ENCODE measurements at regions not wholly inside any gene's neighbourhood (a gene's known extent, or its start where the extent isn't known, plus 50 kb on each side); places are given as distances from the start of the nearest gene placed in this dataset.
"Not testable (repeated sequence)": the region's sequence is repeated elsewhere in the genome, so short reads cannot be mapped to it uniquely, and the experiment has no call there.

DNA sequence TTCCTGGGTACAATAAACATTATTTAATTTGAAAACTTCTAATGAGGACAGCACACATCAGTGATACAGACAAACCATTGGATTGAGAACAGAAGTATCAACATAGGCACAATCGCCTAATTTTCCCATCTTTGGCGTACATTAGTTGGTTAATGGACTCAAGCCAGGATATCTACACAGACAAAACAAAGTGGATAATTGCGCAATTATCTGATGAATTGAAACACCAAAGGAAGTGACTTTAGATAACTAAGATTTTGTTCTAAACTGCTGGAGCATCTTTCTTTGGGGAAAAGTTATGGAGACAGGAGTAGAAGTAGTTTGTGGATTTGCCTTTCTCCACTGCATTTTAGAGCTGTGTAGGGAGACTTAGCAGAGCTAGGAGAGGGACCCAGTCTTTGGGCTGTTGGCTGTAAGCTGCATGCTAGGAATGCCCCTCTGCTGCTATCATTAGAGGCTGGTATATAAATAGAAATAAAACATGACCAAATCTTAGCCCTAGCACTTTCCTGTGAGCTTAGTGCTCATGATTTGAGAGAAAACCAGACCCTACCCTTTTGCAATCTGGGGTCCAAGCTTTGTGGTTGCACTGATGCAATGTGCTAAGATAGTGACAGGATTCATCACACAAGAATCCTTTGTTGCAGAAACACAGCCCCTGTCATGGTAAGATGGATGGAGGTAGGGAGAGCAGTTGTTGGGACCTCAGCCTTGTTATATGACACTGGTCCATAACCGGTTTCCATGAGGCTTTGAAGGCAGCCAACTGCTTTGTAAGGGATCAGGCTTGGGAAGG, 264.5 kb upstream of the PIK3C3 start:
- DNase-seq = no peak

GRCh38 chr18:41687138-41687537, 267.9 kb upstream of the PIK3C3 start:
- no peak for DNase-seq

- DNase-seq = peak; percentile 12
These were observed 273.7 kb upstream of the PIK3C3 start for GRCh38 chr18:41681138-41681880.

GRCh38 chr18:41674506-41674905, 280.5 kb upstream of the PIK3C3 start:
- no peak for DNase-seq

- no peak for DNase-seq
These were observed 288.8 kb upstream of the PIK3C3 start for GRCh38 chr18:41666231-41666630.

DNA sequence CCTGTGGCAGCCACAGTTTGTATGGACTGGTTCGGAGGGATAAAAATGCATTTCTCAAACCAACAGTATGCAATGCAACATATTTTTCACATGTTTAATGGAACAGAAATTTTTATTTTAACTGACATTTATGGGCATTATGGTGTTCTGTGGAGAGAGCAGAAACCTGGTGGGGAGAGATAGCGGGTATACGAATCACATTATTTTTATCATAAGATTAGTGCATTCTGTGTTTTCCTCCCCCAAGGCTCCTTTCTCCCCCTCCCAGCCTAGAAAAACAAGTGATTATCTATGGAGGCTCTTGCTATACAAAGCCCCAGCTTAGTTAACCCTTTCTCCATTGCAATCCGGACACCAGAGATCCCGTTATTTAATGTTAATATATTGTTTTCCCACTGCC, 289.8 kb upstream of the PIK3C3 start:
- DNase-seq = no peak

DNA sequence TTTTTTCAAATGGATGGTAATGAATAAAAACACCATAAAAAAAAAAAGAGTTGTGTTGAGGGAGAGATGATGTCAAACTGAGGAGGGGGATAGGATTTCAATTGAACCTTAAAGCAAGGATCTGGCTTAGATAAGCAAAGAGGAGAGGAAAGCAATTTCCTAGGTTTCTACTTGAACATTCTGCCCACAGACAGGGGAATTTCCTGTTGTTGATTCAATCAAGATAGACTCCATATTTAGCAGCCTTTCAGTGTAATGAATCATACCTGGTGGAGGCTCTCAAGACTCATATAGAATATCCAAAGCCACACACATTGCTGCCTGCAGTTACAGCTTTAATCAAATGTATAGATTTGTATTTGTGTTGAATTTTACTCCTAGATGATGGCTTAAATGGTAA, 294.4 kb upstream of the PIK3C3 start:
- peak; percentile 5 for DNase-seq

DNA sequence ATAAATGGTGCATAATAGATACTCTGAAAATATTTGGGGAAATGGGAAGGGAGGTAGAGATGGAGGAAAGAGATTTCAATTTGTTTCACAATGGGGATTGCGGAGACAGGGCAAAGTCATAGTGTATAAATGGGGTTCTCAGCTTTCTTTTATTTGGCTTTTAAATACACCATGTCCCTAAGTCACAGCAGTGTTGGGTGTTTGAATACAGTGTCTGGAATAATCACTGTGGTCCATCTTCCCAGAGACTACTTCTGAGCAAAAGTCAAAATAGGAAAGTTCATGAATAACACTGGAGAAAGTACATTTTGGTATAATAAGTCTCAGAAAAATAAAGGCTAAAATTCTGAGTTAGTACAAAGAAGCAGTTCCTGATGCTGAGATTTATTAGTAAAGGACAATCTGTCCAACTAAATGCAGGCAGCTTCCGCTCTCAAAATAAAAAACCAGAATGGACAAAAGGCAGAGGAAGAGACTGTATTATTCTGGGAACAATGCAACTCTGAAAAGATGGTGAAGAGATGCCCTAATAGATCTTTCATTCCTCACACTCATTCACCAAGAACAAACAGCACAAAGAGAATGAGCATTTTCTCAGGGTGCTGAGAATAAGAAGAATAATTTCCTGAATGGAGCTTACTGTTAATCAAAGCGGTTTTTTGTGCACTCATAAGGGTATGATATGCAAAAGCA, 295.4 kb upstream of the PIK3C3 start:
- no peak for DNase-seq

DNA sequence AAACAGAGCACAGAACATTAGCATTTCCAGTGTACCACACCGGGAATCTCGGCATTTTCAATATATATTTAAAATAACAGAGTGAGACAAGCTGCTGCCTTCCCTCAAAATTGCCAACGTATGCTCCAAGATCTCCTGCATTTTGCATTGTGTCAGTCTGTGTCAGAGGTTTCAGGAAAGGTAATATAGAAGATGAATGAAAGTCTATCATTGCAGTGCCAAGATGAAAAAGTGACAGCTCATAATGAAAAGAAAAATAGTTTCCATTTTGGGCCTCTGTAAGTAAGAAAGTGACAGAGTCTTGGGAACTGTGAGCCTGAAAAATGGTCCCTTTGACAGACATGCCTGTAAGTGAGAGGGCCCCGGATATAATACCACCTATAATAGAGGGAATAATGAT, 297.8 kb upstream of the PIK3C3 start:
- DNase-seq = no peak

- DNase-seq = peak; percentile 7
These were observed 300.0 kb upstream of the PIK3C3 start for GRCh38 chr18:41655074-41655473.

- DNase-seq = no peak
These were observed 307.1 kb upstream of the PIK3C3 start for GRCh38 chr18:41647914-41648313.

DNA sequence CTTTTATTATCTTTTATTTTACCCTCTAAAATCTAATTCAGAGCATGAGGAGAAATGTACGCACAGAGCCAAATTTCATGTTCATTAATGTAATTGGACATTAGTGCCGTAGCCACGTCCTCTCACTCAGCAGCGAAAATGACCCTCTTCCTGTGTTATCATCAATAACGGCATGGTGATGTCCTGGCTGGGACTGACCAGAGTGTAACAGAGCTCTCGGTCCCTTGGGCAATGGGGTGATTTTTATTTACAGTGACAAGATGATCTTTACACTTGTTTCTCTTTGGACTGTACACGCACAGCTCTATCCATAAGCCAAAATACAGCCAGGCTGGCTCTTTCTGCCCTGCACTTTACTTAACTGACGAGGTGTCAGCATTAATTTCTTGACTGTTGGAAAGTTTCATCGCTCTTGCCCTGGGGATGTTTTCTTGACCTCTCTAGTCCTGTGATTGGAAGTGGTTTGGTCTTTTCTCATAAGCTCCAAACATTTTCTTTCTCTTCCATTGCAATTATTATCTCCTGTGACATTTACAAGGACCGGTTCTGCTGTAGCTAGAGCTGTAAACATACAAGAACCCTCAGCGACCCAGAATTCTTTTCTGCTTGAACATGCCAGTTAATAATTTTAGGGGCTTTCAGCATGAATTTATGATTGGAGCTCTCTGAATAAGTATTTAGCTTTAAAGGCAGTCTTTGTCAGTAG, 308.0 kb upstream of the PIK3C3 start:
- DNase-seq = no peak

DNA sequence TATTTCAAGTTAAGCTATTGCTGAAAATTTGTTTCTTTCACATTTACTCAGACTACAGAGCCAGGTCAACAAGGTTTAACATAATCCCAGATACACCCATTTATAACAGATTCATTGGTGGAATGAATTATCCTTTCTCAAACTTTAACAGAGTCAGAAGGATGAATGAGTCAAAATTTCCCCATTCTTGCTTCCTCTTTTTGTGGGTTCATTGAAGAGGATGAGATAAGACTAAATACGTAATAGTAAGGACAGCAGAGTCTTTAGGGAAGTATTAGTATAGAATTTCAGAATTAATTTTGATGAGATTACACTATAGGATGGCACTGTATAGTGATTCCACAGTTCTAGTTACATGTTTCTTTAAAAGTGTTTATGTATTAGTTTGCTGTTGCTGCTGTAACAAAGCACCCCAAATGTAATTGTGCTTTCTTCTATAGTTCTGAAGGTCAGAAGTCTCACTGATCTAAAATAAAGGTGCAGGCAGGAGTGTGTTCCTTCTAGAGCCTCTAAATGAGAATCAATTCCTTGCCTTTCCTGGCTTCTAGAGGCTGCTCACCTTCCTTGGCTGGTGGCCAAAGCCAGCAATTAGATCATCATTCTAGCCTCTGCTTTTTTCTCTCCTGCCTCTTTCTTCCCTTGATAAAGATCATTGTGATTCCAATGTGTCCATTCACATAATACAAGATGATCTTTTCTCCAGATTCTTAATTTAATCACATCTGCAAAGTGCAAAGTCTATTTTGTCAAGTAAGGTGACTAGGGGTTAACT, 309.3 kb upstream of the PIK3C3 start:
- DNase-seq = no peak

GRCh38 chr18:41644466-41644865, 310.6 kb upstream of the PIK3C3 start:
- no peak for DNase-seq

- DNase-seq = peak; percentile 42
These were observed 311.6 kb upstream of the PIK3C3 start for GRCh38 chr18:41643427-41643826.

- peak; percentile 32 for DNase-seq
These were observed 312.3 kb upstream of the PIK3C3 start for GRCh38 chr18:41642756-41643155.

GRCh38 chr18:41639218-41639617, 315.8 kb upstream of the PIK3C3 start:
- DNase-seq = no peak

DNA sequence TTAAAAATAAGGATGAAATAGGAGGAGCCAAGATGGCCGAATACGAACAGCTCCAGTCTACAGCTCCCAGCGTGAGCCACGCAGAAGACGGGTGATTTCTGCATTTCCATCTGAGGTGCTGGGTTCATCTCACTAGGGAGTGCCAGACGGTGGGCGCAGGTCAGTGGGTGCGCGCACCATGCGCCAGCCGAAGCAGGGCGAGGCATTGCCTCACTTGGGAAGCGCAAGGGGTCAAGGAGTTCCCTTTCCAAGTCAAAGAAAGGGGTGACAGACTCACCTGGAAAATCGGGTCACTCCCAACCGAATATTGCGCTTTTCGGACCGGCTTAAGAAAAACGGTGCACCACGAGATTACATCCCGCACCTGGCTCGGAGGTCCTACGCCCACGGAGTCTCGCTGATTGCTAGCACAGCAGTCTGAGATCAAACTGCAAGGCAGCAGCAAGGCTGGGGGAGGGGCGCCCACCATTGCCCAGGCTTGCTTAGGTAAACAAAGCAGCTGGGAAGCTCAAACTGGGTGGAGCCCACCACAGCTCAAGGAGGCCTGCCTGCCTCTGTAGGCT, 323.2 kb upstream of the PIK3C3 start:
- not testable (repeated sequence) for DNase-seq

DNA sequence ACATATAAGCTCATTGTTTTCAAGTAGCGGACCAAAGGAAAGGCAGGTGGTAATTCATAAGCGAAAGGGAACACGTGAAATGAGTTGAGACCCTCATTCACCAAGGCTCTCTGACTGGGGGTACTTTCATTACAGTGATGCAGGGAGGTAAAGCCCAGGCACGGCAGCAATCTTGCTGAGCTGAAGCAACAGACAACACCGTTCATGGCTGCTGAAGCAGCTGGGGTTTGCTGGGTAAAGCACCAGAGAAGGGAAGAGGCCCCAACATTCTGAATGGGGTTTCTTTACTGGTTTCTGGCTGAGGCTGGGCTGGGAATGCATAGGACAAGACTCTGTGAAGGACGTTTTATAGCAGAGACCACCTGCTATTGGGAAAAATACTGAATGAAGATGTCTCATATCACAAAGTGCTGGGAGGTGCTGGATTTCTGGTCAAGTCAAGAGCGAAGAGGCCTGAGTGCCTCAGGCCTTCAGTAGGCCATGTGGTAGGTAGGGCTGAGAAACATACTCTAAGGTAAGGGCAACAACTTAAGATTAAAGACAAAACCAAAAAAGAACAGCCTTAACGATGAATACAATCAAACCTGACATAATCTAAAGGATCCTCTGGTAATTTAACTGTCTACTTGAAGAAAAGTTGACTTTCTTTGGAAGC, 324.7 kb upstream of the PIK3C3 start:
- DNase-seq = no peak

DNA sequence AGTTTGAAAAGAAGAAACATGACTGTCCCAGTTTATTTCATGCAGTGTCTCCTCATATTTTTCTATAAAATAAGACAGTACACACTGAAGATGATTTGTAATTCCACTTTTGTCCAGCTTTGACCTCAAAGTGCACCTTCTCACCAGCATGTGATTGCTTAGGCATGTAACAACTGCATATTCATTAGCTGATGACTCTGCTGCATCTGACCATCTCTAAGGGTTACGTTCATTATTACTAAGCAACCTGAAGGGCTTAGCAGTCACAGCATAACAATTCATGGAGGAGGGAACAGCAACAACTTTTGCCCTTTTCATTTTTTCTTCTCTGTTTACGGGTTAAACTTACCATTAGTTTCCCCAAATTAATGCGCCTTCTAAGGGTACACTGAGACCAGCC, 330.6 kb upstream of the PIK3C3 start:
- DNase-seq = peak; percentile 49

DNA sequence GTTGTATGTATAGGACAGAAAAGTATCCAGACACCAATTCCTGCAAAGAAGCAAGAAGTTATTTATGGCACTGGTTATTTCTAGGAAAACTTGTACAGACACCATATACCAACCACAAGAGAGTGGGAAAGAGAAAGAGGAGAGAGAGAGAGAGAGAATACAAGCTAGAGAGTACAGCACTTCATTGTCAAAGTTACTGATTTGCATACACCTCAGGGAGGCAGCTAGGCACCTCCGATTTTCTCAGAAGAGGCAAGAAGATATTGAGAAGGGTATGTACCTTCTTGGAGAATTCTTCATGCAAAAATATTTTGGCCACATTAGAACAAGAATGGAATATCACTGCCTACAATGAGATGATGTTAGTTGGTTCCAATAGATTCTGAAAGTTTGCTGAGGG, 333.9 kb upstream of the PIK3C3 start:
- DNase-seq = no peak
